Activated naive CD4-positive, alpha-beta T cell treated with anti-CD3 and anti-CD28 coated beads for 36 hours (primary cell): ENCODE measurements at regions not wholly inside any gene's neighbourhood (a gene's known extent, or its start where the extent isn't known, plus 50 kb on each side); places are given as distances from the start of the nearest gene placed in this dataset.

Experiments used
- CTCF ChIA-PET: fragments of 350-600 bp; sonication (Branson Sonifier 250); formaldehyde crosslinking; loops from one replicate; lab custom pipeline; 2021; ENCODE audit warnings: antibody characterized with exemption; lab: Charles Lee
- DNase-seq: peaks from one replicate; pipeline ENCODE4 v3.0.0-alpha.2; 2020
- H3K27ac Mint-ChIP-seq: one replicate; pipeline ENCODE4 v1.8.0; 2021; ENCODE audit warnings: mild to moderate bottlenecking, mixed read lengths
- H3K27me3 Mint-ChIP-seq: one replicate; pipeline ENCODE4 v1.8.0; 2021; ENCODE audit warnings: low read depth, mixed read lengths
- H3K36me3 Mint-ChIP-seq: one replicate; pipeline ENCODE4 v1.8.0; 2021; ENCODE audit warnings: low read depth, mixed read lengths
- H3K4me1 Mint-ChIP-seq: one replicate; pipeline ENCODE4 v1.8.0; 2021; ENCODE audit warnings: low read depth, mixed read lengths
- H3K4me3 Mint-ChIP-seq: one replicate; pipeline ENCODE4 v1.8.0; 2021; ENCODE audit warnings: mild to moderate bottlenecking, moderate library complexity, mixed read lengths
- H3K9me3 Mint-ChIP-seq: one replicate; pipeline ENCODE4 v1.8.0; 2021; ENCODE audit warnings: mixed read lengths
- intact Hi-C: fragments of 100-400 bp; cut with micrococcal nuclease; formaldehyde crosslinking; loops from one replicate; pipeline ENCODE4 v1.15.1; 2023

DNA sequence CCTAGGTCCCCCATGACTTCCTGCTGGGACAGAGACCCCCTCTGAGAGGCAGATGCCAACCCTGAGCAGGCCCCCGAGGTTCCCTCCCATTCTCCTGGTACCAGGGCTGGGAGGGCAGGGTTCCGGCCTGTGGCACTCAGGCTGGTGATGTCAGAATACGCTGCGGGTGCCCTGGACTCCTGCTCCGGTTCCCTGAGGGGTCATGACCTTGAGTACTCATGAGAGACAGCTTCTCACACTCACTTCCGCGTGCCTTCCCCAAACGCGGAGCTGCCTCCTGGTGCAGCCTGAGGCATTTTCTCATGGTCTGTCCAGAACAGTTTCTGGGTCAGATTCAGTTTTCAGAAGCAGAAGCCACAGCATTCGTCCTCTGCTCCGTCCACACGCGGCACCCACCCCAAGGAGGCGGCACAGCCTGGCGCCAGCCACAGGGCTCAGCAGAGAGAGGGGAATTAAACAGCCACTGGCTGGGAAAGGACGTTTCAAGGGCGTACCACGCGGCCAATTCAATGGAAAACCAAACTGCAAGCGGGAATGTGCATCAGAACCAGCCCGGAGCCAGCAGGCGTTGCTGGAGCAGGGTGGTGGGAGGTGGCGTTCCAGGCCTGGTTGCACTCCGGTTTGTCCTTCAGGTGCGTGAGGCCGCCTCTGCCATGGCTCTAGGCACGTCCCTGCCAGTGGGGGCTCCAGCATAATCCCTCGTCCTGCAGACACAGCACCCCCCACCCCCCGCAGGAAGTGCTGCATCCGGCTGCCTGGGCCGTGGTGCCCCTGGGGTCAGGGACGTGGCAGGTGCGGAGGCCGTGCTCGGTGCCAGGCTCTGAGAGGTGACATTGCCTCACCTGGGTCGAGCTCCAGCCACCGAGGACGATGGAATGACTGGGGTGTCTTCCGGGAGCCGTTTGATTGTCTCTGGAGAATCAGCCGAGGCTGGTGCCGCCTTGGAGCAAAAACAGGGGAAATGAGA is 58.3 kb upstream of the BHLHE23 start:
- peak; percentile 3 for DNase-seq
- no peak overlapping the region for H3K4me3 Mint-ChIP-seq
- CTCF ChIA-PET: no interaction called here
- H3K27me3 Mint-ChIP-seq: peaks cover 17% of the 10 kb centered on the region
- H3K36me3 Mint-ChIP-seq: no peaks in the 10 kb centered on the region
- no peak overlapping the region for H3K27ac Mint-ChIP-seq
- intact Hi-C loops: no loop called here
- no peaks in the 10 kb centered on the region for H3K4me1 Mint-ChIP-seq
- no peaks in the 10 kb centered on the region for H3K9me3 Mint-ChIP-seq

GRCh38 chr20:63064310-63064709 is 57.5 kb upstream of the BHLHE23 start:
- CTCF ChIA-PET: no interaction called here
- H3K36me3 Mint-ChIP-seq: no peaks in the 10 kb centered on the region
- no peak for DNase-seq

GRCh38 chr20:63062188-63063140 is 55.7 kb upstream of the BHLHE23 start:
- Mint-ChIP-seq H3K9me3 (no peaks in the 10 kb centered on the region), H3K27ac (no peak overlapping the region), H3K27me3 (peaks cover 13% of the 10 kb centered on the region), H3K36me3 (no peaks in the 10 kb centered on the region), H3K4me1 (no peaks in the 10 kb centered on the region), H3K4me3 (no peak overlapping the region)
- intact Hi-C loops: no loop called here
- CTCF ChIA-PET: interaction anchor here (0.7 kb wide), 1 partner anchor 425 kb away, joined by 3 read pairs; no protein-coding TSS in a partner anchor
- DNase-seq: no peak

More at GRCh38 chr20:63064310-63064709, 57.5 kb upstream of the BHLHE23 start:
- intact Hi-C loops: no loop called here
- peaks cover 16% of the 10 kb centered on the region for H3K27me3 Mint-ChIP-seq
- no peak overlapping the region for H3K4me3 Mint-ChIP-seq
- no peaks in the 10 kb centered on the region for H3K9me3 Mint-ChIP-seq
- no peak overlapping the region for H3K27ac Mint-ChIP-seq
- no peaks in the 10 kb centered on the region for H3K4me1 Mint-ChIP-seq

GRCh38 chr20:63061771-63062100 is 55.0 kb upstream of the BHLHE23 start:
- Mint-ChIP-seq H3K27ac (no peak overlapping the region), H3K4me3 (no peak overlapping the region), H3K4me1 (no peaks in the 10 kb centered on the region), H3K9me3 (no peaks in the 10 kb centered on the region), H3K36me3 (no peaks in the 10 kb centered on the region), H3K27me3 (peaks cover 9% of the 10 kb centered on the region)
- DNase-seq: no peak
- CTCF ChIA-PET: no interaction called here
- intact Hi-C loops: no loop called here

DNA sequence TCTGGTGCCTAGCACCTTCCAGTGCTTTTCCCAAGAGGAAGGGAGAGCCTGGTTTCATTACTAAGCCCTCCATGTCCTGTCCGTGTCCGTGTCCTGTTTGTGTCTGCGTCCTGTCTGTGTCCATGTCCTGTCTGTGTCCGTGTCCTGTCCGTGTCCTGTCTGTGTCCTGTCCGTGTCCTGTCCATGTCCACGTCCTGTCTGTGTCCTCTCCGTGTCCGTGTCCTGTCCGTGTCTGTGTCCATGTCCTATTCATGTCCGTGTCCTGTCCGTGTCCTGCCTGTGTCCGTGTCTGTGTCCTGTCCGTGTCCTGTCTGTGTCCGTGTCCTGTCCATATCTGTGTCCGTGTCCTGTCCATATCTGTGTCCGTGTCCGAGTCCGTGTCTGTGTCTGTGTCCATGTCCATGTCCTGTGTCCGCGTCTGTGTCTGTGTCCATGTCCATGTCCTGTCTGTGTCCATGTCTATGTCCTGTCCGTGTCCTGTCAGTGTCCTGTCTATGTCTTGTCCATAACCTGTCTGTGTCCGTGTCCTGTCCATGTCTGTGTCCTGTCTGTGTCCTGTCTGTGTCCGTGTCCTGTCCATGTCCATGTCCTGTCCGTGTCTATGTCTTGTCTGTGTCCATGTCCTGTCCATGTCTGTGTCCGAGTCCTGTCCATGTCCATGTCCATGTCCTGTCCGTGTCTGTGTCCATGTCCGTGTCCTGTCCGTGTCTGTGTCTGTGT is 54.4 kb upstream of the BHLHE23 start:
- peaks cover 9% of the 10 kb centered on the region for H3K27me3 Mint-ChIP-seq
- no peak overlapping the region for H3K4me3 Mint-ChIP-seq
- H3K4me1 Mint-ChIP-seq: no peaks in the 10 kb centered on the region
- DNase-seq: no peak
- H3K36me3 Mint-ChIP-seq: no peaks in the 10 kb centered on the region
- CTCF ChIA-PET: no interaction called here
- H3K27ac Mint-ChIP-seq: peak overlapping the region; percentile 37
- no peaks in the 10 kb centered on the region for H3K9me3 Mint-ChIP-seq
- intact Hi-C loops: no loop called here

DNA sequence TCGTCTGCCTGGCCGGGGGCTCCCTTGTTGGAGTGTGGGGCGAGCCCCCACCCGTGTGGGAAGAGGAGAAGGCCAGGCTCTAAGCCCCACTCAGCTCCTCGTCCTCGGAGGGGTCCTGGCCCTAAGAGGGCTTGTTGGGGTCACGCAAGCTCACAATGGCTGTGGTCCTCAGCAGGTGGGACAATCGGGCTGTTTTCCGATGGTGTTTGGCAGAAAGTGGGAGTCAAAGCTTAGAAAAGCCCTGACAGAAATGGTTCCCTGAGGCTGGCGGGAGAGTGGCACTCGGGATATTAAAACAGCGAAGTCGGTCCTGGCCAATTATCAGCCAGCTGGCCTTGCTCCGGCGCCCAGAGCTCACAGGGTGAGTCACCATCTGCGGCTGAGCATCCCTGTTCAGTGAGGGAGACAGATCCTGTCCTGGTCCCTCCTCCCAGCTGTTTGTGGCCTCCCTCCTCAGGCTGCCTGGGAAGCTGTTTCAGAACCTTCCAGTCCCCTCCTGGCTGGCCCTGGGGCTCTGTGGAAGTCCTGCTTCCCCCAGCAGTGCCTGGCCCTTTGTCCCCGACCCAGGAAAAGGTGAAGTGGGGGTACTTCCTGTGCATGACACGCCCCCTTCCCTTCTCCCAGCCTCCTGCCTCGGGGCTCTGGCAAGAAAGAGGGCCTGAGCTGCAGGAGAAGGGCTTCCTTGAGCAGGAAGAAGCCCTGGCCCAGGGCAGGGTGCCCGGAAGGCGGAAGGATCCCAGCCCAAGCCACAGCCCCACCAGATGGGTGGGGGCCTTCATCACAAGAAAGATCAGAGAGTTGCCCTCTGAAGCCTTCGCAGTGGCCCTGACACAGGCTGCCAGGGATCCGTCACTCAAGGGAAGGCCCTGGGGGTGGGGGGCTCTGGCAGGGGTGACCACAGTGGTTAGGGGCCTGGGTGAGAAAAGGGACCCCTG is 53.6 kb upstream of the BHLHE23 start:
- H3K4me3 Mint-ChIP-seq: no peak overlapping the region
- no peak for DNase-seq
- no peaks in the 10 kb centered on the region for H3K9me3 Mint-ChIP-seq
- intact Hi-C loops: no loop called here
- no peak overlapping the region for H3K27ac Mint-ChIP-seq
- CTCF ChIA-PET: no interaction called here
- peaks cover 9% of the 10 kb centered on the region for H3K27me3 Mint-ChIP-seq
- no peaks in the 10 kb centered on the region for H3K36me3 Mint-ChIP-seq
- H3K4me1 Mint-ChIP-seq: no peaks in the 10 kb centered on the region

- CTCF ChIA-PET: no interaction called here
- no peak overlapping the region for H3K4me3 Mint-ChIP-seq
- no peak for DNase-seq
- H3K9me3 Mint-ChIP-seq: no peaks in the 10 kb centered on the region
- H3K27ac Mint-ChIP-seq: no peak overlapping the region
- intact Hi-C loops: no loop called here
- no peaks in the 10 kb centered on the region for H3K4me1 Mint-ChIP-seq
- peaks cover 9% of the 10 kb centered on the region for H3K27me3 Mint-ChIP-seq
- H3K36me3 Mint-ChIP-seq: no peaks in the 10 kb centered on the region
These were observed 52.9 kb upstream of the BHLHE23 start for GRCh38 chr20:63059684-63060056.

DNA sequence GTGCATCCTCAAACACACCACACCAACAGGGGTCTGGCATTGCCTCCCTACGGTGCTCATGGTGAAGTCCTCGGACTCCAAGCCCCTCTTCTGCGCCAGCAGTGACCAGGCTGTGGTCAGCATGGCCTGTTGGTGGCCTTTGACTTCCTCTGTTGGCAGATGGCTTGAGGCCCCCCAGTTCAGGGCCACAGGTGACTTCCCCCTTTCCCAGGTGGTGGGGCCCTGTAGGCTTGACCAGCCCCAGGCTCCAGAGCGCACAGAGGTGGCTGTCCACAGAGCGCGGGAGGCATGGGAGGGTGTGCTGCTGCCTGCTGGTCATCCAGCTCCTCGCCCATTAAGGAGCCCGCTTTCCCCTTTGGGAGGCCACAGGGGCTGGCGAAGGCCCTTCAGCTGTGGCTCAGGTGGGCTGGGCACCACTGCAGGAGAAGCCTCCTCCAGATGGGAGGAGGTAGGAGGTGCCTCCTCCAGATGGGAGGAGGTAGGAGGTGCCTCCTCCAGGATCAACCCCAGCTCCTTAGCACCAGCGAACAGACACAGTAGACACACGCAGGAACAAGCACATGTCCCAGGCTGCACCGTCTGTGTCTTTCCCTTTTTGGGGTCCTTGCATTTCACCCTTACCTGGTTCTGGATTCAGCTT is 52.1 kb upstream of the BHLHE23 start:
- Mint-ChIP-seq H3K4me1 (no peaks in the 10 kb centered on the region), H3K4me3 (no peak overlapping the region), H3K27me3 (peaks cover 9% of the 10 kb centered on the region), H3K9me3 (no peaks in the 10 kb centered on the region), H3K27ac (no peak overlapping the region), H3K36me3 (no peaks in the 10 kb centered on the region)
- CTCF ChIA-PET: interaction anchor here (1.2 kb wide), 1 partner anchor 172 kb away, joined by 3 read pairs; no protein-coding TSS in a partner anchor
- DNase-seq: no peak
- intact Hi-C loops: no loop called here

GRCh38 chr20:63057171-63058117 is 50.7 kb upstream of the BHLHE23 start:
- H3K4me1 Mint-ChIP-seq: no peaks in the 10 kb centered on the region

More at GRCh38 chr20:63057171-63058117, 50.7 kb upstream of the BHLHE23 start:
- no peak for DNase-seq
- peaks cover 9% of the 10 kb centered on the region for H3K27me3 Mint-ChIP-seq
- intact Hi-C loops: loop anchor here (2.0 kb wide), 1 partner anchor 45 kb away; no protein-coding TSS in a partner anchor
- H3K4me3 Mint-ChIP-seq: no peak overlapping the region
- CTCF ChIA-PET: interaction anchor here (1.2 kb wide), 2 partner anchors 15 to 173 kb away, joined by 3 read pairs; no protein-coding TSS in a partner anchor
- no peak overlapping the region for H3K27ac Mint-ChIP-seq
- no peaks in the 10 kb centered on the region for H3K9me3 Mint-ChIP-seq
- H3K36me3 Mint-ChIP-seq: no peaks in the 10 kb centered on the region
